Mesenchymal stem cell (in vitro differentiated cells and primary cell): ENCODE measurements at regions not wholly inside any gene's neighbourhood (a gene's known extent, or its start where the extent isn't known, plus 50 kb on each side); places are given as distances from the start of the nearest gene placed in this dataset.

Experiments used
- DNase-seq: peaks from one replicate; pipeline ENCODE4 v3.0.0-alpha.2; 2013
- H2AFZ ChIP-seq: one replicate; pipeline ENCODE4 v1.6.1; 2013; ENCODE audit warnings: low read depth, mild to moderate bottlenecking, control low read depth, inconsistent platforms, low read length, moderate library complexity
- H2AK5ac ChIP-seq: 2 replicates; pipeline ENCODE4 v1.6.1; 2013; ENCODE audit warnings: low read length, moderate library complexity, mild to moderate bottlenecking, inconsistent platforms; ENCODE audit not compliant: severe bottlenecking
- H2BK120ac ChIP-seq: one replicate; pipeline ENCODE4 v1.6.1; 2013; ENCODE audit warnings: low read depth, mild to moderate bottlenecking, inconsistent platforms, low read length, moderate library complexity
- H2BK12ac ChIP-seq, 2 experiments: one replicate each; pipeline ENCODE4 v1.6.1; 2013; ENCODE audit warnings: inconsistent platforms in 2 of 2, low read length in 2 of 2, mild to moderate bottlenecking in 2 of 2, moderate library complexity in 2 of 2, control low read depth in 1 of 2
- H2BK15ac ChIP-seq: one replicate; pipeline ENCODE4 v1.6.1; 2013; ENCODE audit warnings: mild to moderate bottlenecking, low read depth, inconsistent platforms; ENCODE audit not compliant: poor library complexity, severe bottlenecking
- H2BK5ac ChIP-seq: 2 replicates; pipeline ENCODE4 v1.6.1; 2013; ENCODE audit warnings: low read depth, mild to moderate bottlenecking, low read length, control low read depth, inconsistent platforms; ENCODE audit not compliant: poor library complexity, severe bottlenecking
- H3K14ac ChIP-seq, 2 experiments: one replicate each; pipeline ENCODE4 v1.6.1; 2013; ENCODE audit warnings: inconsistent platforms in 2 of 2, low read length in 2 of 2, control low read depth in 1 of 2, mild to moderate bottlenecking in 1 of 2, moderate library complexity in 1 of 2
- H3K18ac ChIP-seq, 2 experiments: one replicate each; pipeline ENCODE4 v1.6.1; 2013; ENCODE audit warnings: inconsistent platforms in 2 of 2, low read length in 2 of 2, control low read depth in 1 of 2, low read depth in 1 of 2, mild to moderate bottlenecking in 1 of 2
- H3K23ac ChIP-seq, 2 experiments: one replicate each; pipeline ENCODE4 v1.6.1; 2013; ENCODE audit warnings: inconsistent platforms in 2 of 2, low read length in 2 of 2, mild to moderate bottlenecking in 2 of 2, moderate library complexity in 2 of 2, control low read depth in 1 of 2
- H3K27ac ChIP-seq: 2 replicates; pipeline ENCODE4 v1.5.1; 2013; ENCODE audit warnings: mild to moderate bottlenecking, moderate library complexity, low read length, control low read depth, inconsistent platforms; ENCODE audit not compliant: poor library complexity, severe bottlenecking
- H3K27me3 ChIP-seq, 2 experiments: 2 replicates each; pipeline versions ENCODE4 v1.6.1 to v1.7.0; 2013; ENCODE audit warnings: low read length in 2 of 2, mild to moderate bottlenecking in 2 of 2, moderate library complexity in 2 of 2, control low read depth in 1 of 2, inconsistent platforms in 1 of 2; ENCODE audit not compliant: control insufficient read depth in 1 of 2, insufficient read depth in 1 of 2
- H3K36me3 ChIP-seq, 2 experiments: 2 replicates each; pipeline versions ENCODE4 v1.6.1 to v1.7.0; 2013; ENCODE audit warnings: low read length in 2 of 2, control low read depth in 1 of 2, inconsistent platforms in 1 of 2, low read depth in 1 of 2, mild to moderate bottlenecking in 1 of 2; ENCODE audit not compliant: insufficient read depth in 2 of 2, control insufficient read depth in 1 of 2
- H3K4ac ChIP-seq, 2 experiments: one replicate each; pipeline ENCODE4 v1.6.1; 2013; ENCODE audit warnings: inconsistent platforms in 2 of 2, low read length in 2 of 2, mild to moderate bottlenecking in 2 of 2, moderate library complexity in 2 of 2, control low read depth in 1 of 2, low read depth in 1 of 2
- H3K4me1 ChIP-seq: 2 replicates; pipeline ENCODE4 v1.6.1; 2013; ENCODE audit warnings: low read depth, low read length, control low read depth; ENCODE audit not compliant: control insufficient read depth, insufficient read depth
- H3K4me2 ChIP-seq: 2 replicates; pipeline ENCODE4 v1.6.1; 2013; ENCODE audit warnings: low read length, mild to moderate bottlenecking, inconsistent platforms; ENCODE audit not compliant: poor library complexity, severe bottlenecking
- H3K4me3 ChIP-seq, 2 experiments: 2 replicates each; pipeline versions ENCODE4 v1.5.1 to v1.7.0; 2013; ENCODE audit warnings: low read length in 2 of 2, mild to moderate bottlenecking in 2 of 2, control low read depth in 1 of 2, low read depth in 1 of 2; ENCODE audit not compliant: insufficient read depth in 1 of 2
- H3K79me1 ChIP-seq: replicated peaks from 2 replicates; pipeline ENCODE4 v1.6.1; 2013; ENCODE audit warnings: mild to moderate bottlenecking, control low read depth, low read length, inconsistent platforms; ENCODE audit not compliant: poor library complexity, severe bottlenecking
- H3K9ac ChIP-seq: 2 replicates; pipeline ENCODE4 v1.7.0; 2013; ENCODE audit warnings: mild to moderate bottlenecking, low read length, moderate library complexity
- H3K9me3 ChIP-seq: 2 replicates; pipeline ENCODE4 v1.7.0; 2013; ENCODE audit warnings: mild to moderate bottlenecking, low read length; ENCODE audit not compliant: control insufficient read depth
- H4K8ac ChIP-seq: one replicate; pipeline ENCODE4 v1.6.1; 2013; ENCODE audit warnings: inconsistent platforms, mild to moderate bottlenecking, low read length, moderate library complexity
- H4K91ac ChIP-seq: one replicate; pipeline ENCODE4 v1.6.1; 2013; ENCODE audit warnings: mild to moderate bottlenecking, low read length, inconsistent platforms
- whole genome bisulfite sequencing: methylation state at CpG from one replicate; pipeline ENCODE4 v1.1.7; 2013; ENCODE audit warnings: mixed read lengths; 5-methylcytosine and 5-hydroxymethylcytosine counted together

DNA sequence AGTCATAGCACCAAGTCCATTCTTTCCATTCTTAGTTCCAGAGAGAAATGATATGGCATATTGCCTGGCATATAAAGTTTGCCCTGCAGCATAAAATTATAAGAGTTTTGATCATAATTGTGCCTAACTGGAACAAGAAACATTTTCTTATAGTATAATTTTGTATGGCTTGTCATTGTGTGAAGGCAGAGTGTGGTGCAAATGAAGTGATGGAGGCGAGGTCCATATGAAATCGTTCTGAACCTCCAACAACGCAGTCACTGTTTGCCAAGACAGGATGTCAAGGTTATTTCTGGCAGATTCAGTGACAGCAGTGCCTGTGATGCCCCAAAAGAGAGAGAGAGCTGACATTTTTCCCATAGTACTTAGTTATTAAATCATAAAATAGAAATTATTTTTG lies 584.0 kb downstream of the ADGRL2 start:
- Histone ChIP-seq H4K8ac (no peak overlapping the region), H3K27me3 (no peaks in the 10 kb centered on the region), H3K18ac (no peak overlapping the region), H2BK15ac (no peak overlapping the region), H3K27ac (no peak overlapping the region), H3K23ac (no peak overlapping the region), H2AFZ (no peak overlapping the region), H2BK120ac (no peak overlapping the region), H3K79me1 (no peaks in the 10 kb centered on the region), H3K4me3 (no peak overlapping the region), H3K9me3 (no peaks in the 10 kb centered on the region), H4K91ac (no peak overlapping the region), H3K14ac (no peak overlapping the region), H3K9ac (no peak overlapping the region), H2BK5ac (no peak overlapping the region), H3K4me2 (no peak overlapping the region), H3K36me3 (no peaks in the 10 kb centered on the region), H3K4ac (no peak overlapping the region), H2AK5ac (no peak overlapping the region), H2BK12ac (no peak overlapping the region), H3K4me1 (no peaks in the 10 kb centered on the region)
- WGBS: 97% methylated on average over 3 of the region's 3 CpGs
- no peak for DNase-seq

- no peak overlapping the region for H3K14ac ChIP-seq
Observed at GRCh38 chr1:82377201-82377884, 576.6 kb downstream of the ADGRL2 start.

DNA sequence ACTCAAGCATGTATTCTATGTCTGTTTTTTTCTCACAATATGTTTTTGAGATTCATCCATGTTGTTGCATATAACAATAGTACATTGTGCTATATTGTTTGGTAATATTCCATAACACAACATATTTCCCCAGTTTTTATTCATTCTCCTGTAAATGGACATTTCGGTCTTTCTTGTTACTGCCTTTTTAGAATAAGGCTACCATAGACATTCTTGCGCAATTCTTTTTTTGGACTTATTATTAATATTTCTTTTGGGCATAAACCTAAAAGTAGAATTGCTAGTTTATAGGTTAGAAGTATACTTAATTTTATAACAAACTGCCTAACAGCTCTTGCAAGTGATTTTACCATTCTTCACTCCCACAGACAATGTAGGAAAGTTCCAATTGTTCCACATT lies 573.0 kb downstream of the ADGRL2 start:
- Histone ChIP-seq H3K14ac (no peak overlapping the region), H3K4ac (no peak overlapping the region), H3K4me2 (no peak overlapping the region), H3K27me3 (no peaks in the 10 kb centered on the region), H2BK120ac (no peak overlapping the region), H2AK5ac (no peak overlapping the region), H4K8ac (no peak overlapping the region), H3K4me3 (no peak overlapping the region), H3K79me1 (no peaks in the 10 kb centered on the region), H2BK12ac (no peak overlapping the region), H3K36me3 (no peaks in the 10 kb centered on the region), H3K27ac (no peak overlapping the region), H2BK15ac (no peak overlapping the region), H2AFZ (no peak overlapping the region), H2BK5ac (no peak overlapping the region), H3K23ac (no peak overlapping the region), H3K4me1 (peaks cover 1% of the 10 kb centered on the region), H3K9me3 (no peaks in the 10 kb centered on the region), H3K9ac (no peak overlapping the region), H4K91ac (no peak overlapping the region), H3K18ac (no peak overlapping the region)
- WGBS: 100% methylated on average over 1 of the region's 2 CpGs
- DNase-seq: no peak

More at GRCh38 chr1:82377201-82377884, 576.6 kb downstream of the ADGRL2 start:
- H3K27me3 ChIP-seq: no peaks in the 10 kb centered on the region
- no peak overlapping the region for H3K4me2 ChIP-seq
- H3K9me3 ChIP-seq: no peaks in the 10 kb centered on the region
- H2AK5ac ChIP-seq: no peak overlapping the region
- WGBS: 77% methylated on average over 4 of the region's 5 CpGs
- no peaks in the 10 kb centered on the region for H3K79me1 ChIP-seq
- no peak for DNase-seq
- H3K4me1 ChIP-seq: peaks cover 1% of the 10 kb centered on the region
- H2BK5ac ChIP-seq: no peak overlapping the region
- H3K4me3 ChIP-seq: no peak overlapping the region
- no peak overlapping the region for H3K23ac ChIP-seq
- H2AFZ ChIP-seq: no peak overlapping the region
- H4K91ac ChIP-seq: no peak overlapping the region
- H3K9ac ChIP-seq: no peak overlapping the region
- H4K8ac ChIP-seq: no peak overlapping the region
- no peak overlapping the region for H3K4ac ChIP-seq
- H2BK12ac ChIP-seq: no peak overlapping the region
- H3K18ac ChIP-seq: no peak overlapping the region
- H2BK15ac ChIP-seq: no peak overlapping the region
- no peaks in the 10 kb centered on the region for H3K36me3 ChIP-seq
- peak overlapping the region; percentile 12 for H3K27ac ChIP-seq
- no peak overlapping the region for H2BK120ac ChIP-seq

- Histone ChIP-seq H2BK12ac (no peak overlapping the region), H3K4me3 (no peak overlapping the region), H3K4ac (no peak overlapping the region), H3K4me1 (no peaks in the 10 kb centered on the region), H3K23ac (no peak overlapping the region), H3K18ac (no peak overlapping the region), H4K8ac (no peak overlapping the region), H3K27ac (no peak overlapping the region), H2BK5ac (no peak overlapping the region), H3K79me1 (no peaks in the 10 kb centered on the region), H2BK15ac (no peak overlapping the region), H3K14ac (no peak overlapping the region), H2BK120ac (no peak overlapping the region), H4K91ac (no peak overlapping the region), H3K4me2 (no peak overlapping the region), H3K36me3 (no peaks in the 10 kb centered on the region), H2AFZ (no peak overlapping the region), H3K27me3 (no peaks in the 10 kb centered on the region), H3K9me3 (no peaks in the 10 kb centered on the region), H3K9ac (no peak overlapping the region), H2AK5ac (no peak overlapping the region)
- peak; percentile 3 for DNase-seq
- WGBS: 45% methylated on average over 2 of the region's 3 CpGs
Observed at GRCh38 chr1:82371844-82372498, 571.2 kb downstream of the ADGRL2 start.
